Keratinocyte (primary cell): ENCODE measurements at regions not wholly inside any gene's neighbourhood (a gene's known extent, or its start where the extent isn't known, plus 50 kb on each side); places are given as distances from the start of the nearest gene placed in this dataset.

Experiments
- DNase-seq: peaks from one replicate; pipeline ENCODE4 v3.0.0-alpha.2; 2011; ENCODE audit warnings: low read depth, missing footprints, low spot score
- FAIRE-seq: peaks from 2 replicates; lab custom pipeline; 2011; peaks lifted over from hg19 to GRCh38; lab: Jason Lieb, UNC
- H2AFZ ChIP-seq: 2 replicates; pipeline ENCODE4 v1.6.0; 2012; ENCODE audit warnings: low read length, control low read depth, inconsistent platforms; ENCODE audit not compliant: control insufficient read depth
- H3K27ac ChIP-seq: 2 replicates; pipeline ENCODE4 v1.5.1; 2011; ENCODE audit warnings: low read length; ENCODE audit not compliant: control insufficient read depth, insufficient read depth
- H3K27me3 ChIP-seq: 3 replicates; pipeline ENCODE4 v1.6.0; 2011; ENCODE audit warnings: low read length; ENCODE audit not compliant: control insufficient read depth, insufficient read depth; ENCODE audit errors: extremely low read depth
- H3K36me3 ChIP-seq, 2 experiments: 2 replicates in 1 of 2; 3 replicates in 1 of 2; pipeline ENCODE4 v1.5.1; 2011; ENCODE audit warnings: low read length in 2 of 2, mild to moderate bottlenecking in 1 of 2; ENCODE audit not compliant: control insufficient read depth in 2 of 2, insufficient read depth in 2 of 2; ENCODE audit errors: extremely low read depth in 1 of 2
- H3K4me1 ChIP-seq: 3 replicates; pipeline ENCODE4 v1.5.1; 2011; ENCODE audit warnings: low read length; ENCODE audit not compliant: control insufficient read depth, insufficient read depth; ENCODE audit errors: extremely low read depth
- H3K4me2 ChIP-seq: 3 replicates; pipeline ENCODE4 v1.6.0; 2011; ENCODE audit warnings: low read depth, low read length; ENCODE audit not compliant: control insufficient read depth, insufficient read depth; ENCODE audit errors: extremely low read depth
- H3K4me3 ChIP-seq, 3 experiments: fragments of 200-600 bp in 1 of 3; sonication (generic) in 1 of 3; 2 replicates in 2 of 3; 3 replicates in 1 of 3; pipeline ENCODE4 v1.5.1; 2011 to 2016; ENCODE audit warnings: low read length in 3 of 3, mild to moderate bottlenecking in 3 of 3, control low read depth in 2 of 3, inconsistent platforms in 1 of 3, low read depth in 1 of 3, mixed read lengths in 1 of 3, mixed run types in 1 of 3, moderate library complexity in 1 of 3; ENCODE audit not compliant: control insufficient read depth in 2 of 3, insufficient read depth in 2 of 3; ENCODE audit errors: extremely low read depth in 1 of 3
- H3K79me2 ChIP-seq: 2 replicates; pipeline ENCODE4 v1.6.0; 2012; ENCODE audit warnings: low read length; ENCODE audit not compliant: control insufficient read depth, insufficient read depth
- H3K9ac ChIP-seq: 3 replicates; pipeline ENCODE4 v1.6.0; 2011; ENCODE audit warnings: low read length; ENCODE audit not compliant: control insufficient read depth, insufficient read depth; ENCODE audit errors: extremely low read depth
- H3K9me1 ChIP-seq: 3 replicates; pipeline ENCODE4 v1.6.0; 2011; ENCODE audit warnings: low read length; ENCODE audit not compliant: control insufficient read depth, insufficient read depth; ENCODE audit errors: extremely low read depth
- H3K9me3 ChIP-seq: 2 replicates; pipeline ENCODE4 v1.5.1; 2012; ENCODE audit warnings: low read depth, low read length; ENCODE audit not compliant: control insufficient read depth
- H4K20me1 ChIP-seq: 3 replicates; pipeline ENCODE4 v1.6.0; 2011; ENCODE audit warnings: low read length; ENCODE audit not compliant: control insufficient read depth, insufficient read depth; ENCODE audit errors: extremely low read depth
- CTCF ChIP-seq, 3 experiments: IDR thresholded peaks in 1 of 3; conservative IDR thresholded peaks in 1 of 3; optimal IDR thresholded peaks in 1 of 3; 2 replicates in 2 of 3; 3 replicates in 1 of 3; pipeline versions ENCODE3 to v1.5.1; 2011; ENCODE audit warnings: low read length in 3 of 3, mild to moderate bottlenecking in 3 of 3, moderate library complexity in 2 of 3, control low read depth in 1 of 3, inconsistent platforms in 1 of 3; ENCODE audit not compliant: insufficient read depth in 2 of 3; ENCODE audit errors: extremely low read depth in 1 of 3
- EZH2 ChIP-seq: IDR thresholded peaks from one replicate; pipeline ENCODE4 v1.6.1; 2012; ENCODE audit warnings: inconsistent platforms, mild to moderate bottlenecking, low read length, moderate library complexity
- dilution Hi-C: fragments of 300-500 bp; cut with MboI; formaldehyde crosslinking; loops from one replicate; pipeline ENCODE4 v1.7.0; 2020; ENCODE audit warnings: low sequenced_read_pairs; ENCODE audit not compliant: extremely low pct_ligation_motif_present

GRCh38 chr1:17893891-17894631 lies 138.9 kb downstream of the ACTL8 start:
- no peaks in the 10 kb centered on the region for H4K20me1 ChIP-seq
- H3K4me3 ChIP-seq = no peak overlapping the region
- no peaks in the 10 kb centered on the region for H3K9me1 ChIP-seq
- H3K27me3 ChIP-seq = peaks cover 17% of the 10 kb centered on the region
- no peak for FAIRE-seq
- DNase-seq = no peak
- H3K27ac ChIP-seq = no peak overlapping the region
- H3K4me1 ChIP-seq = no peaks in the 10 kb centered on the region
- H3K36me3 ChIP-seq = no peaks in the 10 kb centered on the region
- no peak overlapping the region for H3K9ac ChIP-seq
- H2AFZ ChIP-seq = no peak overlapping the region
- H3K9me3 ChIP-seq = no peaks in the 10 kb centered on the region
- no peak for TF ChIP-seq CTCF (optimal IDR thresholded peaks at IDR 0.05 in 1 of 3, IDR thresholded peaks at IDR 0.05 in 1 of 3, conservative IDR thresholded peaks at IDR 0.05 in 1 of 3; ENCODE audit: extremely low read depth in 1 of 3, insufficient read depth in 2 of 3, low read length in 3 of 3)
- no peak for TF ChIP-seq EZH2
- H3K79me2 ChIP-seq = no peaks in the 10 kb centered on the region
- H3K4me2 ChIP-seq = no peak overlapping the region
- dilution Hi-C loops = no loop called here

- Histone ChIP-seq H3K27ac (no peak overlapping the region), H3K27me3 (peaks cover 12% of the 10 kb centered on the region), H3K9ac (no peak overlapping the region), H3K4me1 (no peaks in the 10 kb centered on the region), H3K79me2 (no peaks in the 10 kb centered on the region), H3K4me2 (no peak overlapping the region), H4K20me1 (no peaks in the 10 kb centered on the region), H3K9me1 (no peaks in the 10 kb centered on the region), H3K9me3 (no peaks in the 10 kb centered on the region), H2AFZ (no peak overlapping the region), H3K36me3 (no peaks in the 10 kb centered on the region), H3K4me3 (no peak overlapping the region)
- TF ChIP-seq CTCF (optimal IDR thresholded peaks at IDR 0.05 in 1 of 3, IDR thresholded peaks at IDR 0.05 in 1 of 3, conservative IDR thresholded peaks at IDR 0.05 in 1 of 3; ENCODE audit: extremely low read depth in 1 of 3, insufficient read depth in 2 of 3, low read length in 3 of 3) (no peak), EZH2 (no peak)
- dilution Hi-C loops = no loop called here
- FAIRE-seq = no peak
- no peak for DNase-seq
Observed at GRCh38 chr1:17895401-17895800, 140.3 kb downstream of the ACTL8 start.
